K562 (cell line): ENCODE measurements at regions not wholly inside any gene's neighbourhood (a gene's known extent, or its start where the extent isn't known, plus 50 kb on each side); places are given as distances from the start of the nearest gene placed in this dataset.

ENCODE experiments used
- CBX2 ChIP-seq: fragments of 200-600 bp; sonication (generic); IDR thresholded peaks from one replicate; pipeline ENCODE4 v1.6.1; 2012; ENCODE audit warnings: mild to moderate bottlenecking, low read length, inconsistent platforms; ENCODE audit not compliant: insufficient read depth, poor library complexity, severe bottlenecking
- E4F1 ChIP-seq: fragments of 250-450 bp; sonication (Bioruptor Pico); IDR thresholded peaks from 2 replicates; pipeline ENCODE4 v1.5.0; 2021; ENCODE audit warnings: mild to moderate bottlenecking, borderline replicate concordance
- RBM22 ChIP-seq: fragments of 200-400 bp; formaldehyde crosslinking; IDR thresholded peaks from 2 replicates; pipeline ENCODE4 v1.6.1; 2018; ENCODE audit warnings: low read length, low read depth; ENCODE audit not compliant: poor library complexity, severe bottlenecking
- SAP30 ChIP-seq: fragments of 200-600 bp; sonication (generic); IDR thresholded peaks from 2 replicates; pipeline ENCODE4 v1.6.1; 2012; ENCODE audit warnings: borderline replicate concordance, low read depth, mild to moderate bottlenecking, moderate library complexity, low read length, control low read depth, inconsistent platforms; ENCODE audit not compliant: insufficient read depth, poor library complexity, severe bottlenecking
- TAF1 ChIP-seq: IDR thresholded peaks from 2 replicates; pipeline ENCODE4 v1.6.1; 2011; ENCODE audit warnings: mild to moderate bottlenecking, low read length, moderate library complexity; ENCODE audit not compliant: insufficient read depth, control insufficient read depth, severe bottlenecking; ENCODE audit errors: extremely low read depth
- ZBTB40 ChIP-seq, 2 experiments: fragments of 450-650 bp in 1 of 2; sonication (generic) in 1 of 2; formaldehyde crosslinking in 1 of 2; IDR thresholded peaks; 2 replicates each; pipeline versions ENCODE4 v1.7.1 to v1.9.0; 2016 to 2022; ENCODE audit warnings: inconsistent platforms in 1 of 2, mild to moderate bottlenecking in 1 of 2, missing genetic modification reagents in 1 of 2

DNA sequence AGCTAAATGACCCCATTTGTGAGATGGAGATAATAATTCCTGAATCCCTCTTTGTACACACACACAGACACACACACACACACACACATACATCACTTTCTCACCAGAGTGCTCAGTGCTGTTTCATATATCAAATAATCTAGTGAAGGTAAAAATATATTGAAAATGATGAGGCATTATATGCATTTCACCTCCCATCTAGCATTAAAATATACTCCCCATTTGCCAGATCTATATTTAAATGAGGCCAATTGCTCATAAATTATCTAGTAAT, 490.7 kb upstream of the FLRT2 start:
- TF ChIP-seq ZBTB40 (IDR thresholded peaks at IDR 0.05) (no peak), ZBTB40 (CRISPR knock-in tag; IDR thresholded peaks at IDR 0.05) (no peak), RBM22 (no peak), SAP30 (no peak), E4F1 (CRISPR knock-in tag) (no peak), TAF1 (no peak), CBX2 (no peak)
